ENCODE measurements at regions not wholly inside any gene's neighbourhood (a gene's known extent, or its start where the extent isn't known, plus 50 kb on each side); places are given as distances from the start of the nearest gene placed in this dataset.

DNA sequence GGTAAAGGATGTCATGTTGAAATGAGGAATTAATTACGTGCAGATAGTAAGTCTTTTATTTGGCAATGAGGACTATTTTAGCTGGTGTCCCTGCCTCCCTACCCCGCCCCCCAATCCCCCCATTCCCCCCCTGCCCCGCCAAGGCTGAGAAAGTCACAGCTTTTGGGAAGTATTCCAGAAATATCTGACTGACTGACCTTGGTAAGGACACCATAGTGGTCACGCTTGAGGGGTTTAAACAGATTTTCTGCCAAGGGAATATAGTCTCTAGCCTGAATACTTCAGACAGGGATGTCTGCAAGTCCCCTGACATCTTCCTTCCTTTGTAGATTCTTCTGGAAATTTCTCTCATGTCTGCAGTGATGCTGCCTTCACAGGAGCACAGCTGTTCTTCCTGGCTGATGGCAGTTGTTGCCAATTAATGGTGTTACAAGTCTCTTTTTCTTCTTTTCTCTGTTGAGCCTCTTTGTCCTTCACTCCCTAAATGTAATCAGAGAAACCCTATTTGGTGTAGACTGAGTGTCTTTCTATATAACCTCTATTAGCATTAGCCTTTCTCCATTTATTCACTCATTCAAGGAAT, 53.7 kb upstream of the MGAT5 start:
- Histone ChIP-seq H3K4me3 (ENCODE audit: low read length) (no peak overlapping the region), H3K27ac (ENCODE audit: low read depth, low read length) (no peak overlapping the region), H3K4me1 (ENCODE audit: insufficient read depth, low read length) (peaks cover 25% of the 10 kb centered on the region), H3K36me3 (ENCODE audit: insufficient read depth, low read length) (no peaks in the 10 kb centered on the region), H3K27me3 (ENCODE audit: insufficient read depth, low read length, poor library complexity, severe bottlenecking) (no peaks in the 10 kb centered on the region), H3K9me3 (ENCODE audit: low read length) (no peaks in the 10 kb centered on the region)
- ChIA-PET POLR2A (no interaction called here), CTCF (interaction anchor here (0.8 to 4.3 kb wide), 3 partner anchors 42 to 81 kb away, joined by 3 to 21 read pairs (median 3); no protein-coding TSS in a partner anchor)
- peaks cover 0 to 2% (median 0%) of the 10 kb centered on the region in 3 donors for H3K36me3 Mint-ChIP-seq
- H3K27ac Mint-ChIP-seq, result peak overlapping the region in 2 of 8 donors; percentile 18 to 83
- H3K4me3 Mint-ChIP-seq, result no peak overlapping the region
- no peak for DNase-seq
- no peaks in the 10 kb centered on the region for H3K27me3 Mint-ChIP-seq
- H3K4me1 Mint-ChIP-seq, result peaks cover 65 to 76% (median 73%) of the 10 kb centered on the region in 3 donors
- H3K9me3 Mint-ChIP-seq, result no peaks in the 10 kb centered on the region

DNA sequence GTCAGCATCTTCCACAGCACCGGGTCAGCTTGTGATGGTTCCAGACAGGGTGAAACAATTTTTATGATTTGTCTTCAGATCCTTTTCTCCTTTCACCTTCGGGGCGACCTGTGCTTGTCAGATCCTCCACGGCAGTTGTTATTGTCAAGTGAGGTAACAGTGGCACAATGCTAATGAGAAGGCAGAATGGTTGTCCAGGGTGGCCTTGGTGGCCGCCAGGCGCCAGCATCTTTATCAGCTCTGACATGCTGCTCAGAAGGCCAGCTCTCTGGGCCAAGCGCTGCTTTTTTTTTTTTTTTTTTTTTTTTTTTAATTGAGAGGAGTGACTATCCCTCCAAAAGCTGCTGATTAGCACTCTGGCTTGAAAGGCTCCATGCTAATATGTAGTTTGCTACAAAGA, 52.3 kb upstream of the MGAT5 start:
- Mint-ChIP-seq H3K27ac (peak overlapping the region in 3 of 8 donors; percentile 9 to 33 (median 21)), H3K9me3 (no peaks in the 10 kb centered on the region), H3K4me1 (peaks cover 54 to 63% (median 59%) of the 10 kb centered on the region in 3 donors), H3K4me3 (no peak overlapping the region), H3K27me3 (no peaks in the 10 kb centered on the region), H3K36me3 (peaks cover 0 to 2% (median 0%) of the 10 kb centered on the region in 3 donors)
- H3K4me3 ChIP-seq (ENCODE audit: low read length), result no peak overlapping the region
- H3K36me3 ChIP-seq (ENCODE audit: insufficient read depth, low read length), result no peaks in the 10 kb centered on the region
- no peaks in the 10 kb centered on the region for H3K27me3 ChIP-seq (ENCODE audit: insufficient read depth, low read length, poor library complexity, severe bottlenecking)
- no peak for DNase-seq
- no peak overlapping the region for H3K27ac ChIP-seq (ENCODE audit: low read depth, low read length)
- peaks cover 35% of the 10 kb centered on the region for H3K4me1 ChIP-seq (ENCODE audit: insufficient read depth, low read length)
- POLR2A ChIA-PET, result interaction anchor here (0.6 to 1.3 kb wide), 2 partner anchors 14 to 65 kb away, joined by 3 to 6 read pairs; no protein-coding TSS in a partner anchor
- CTCF ChIA-PET, result interaction anchor here (4.3 kb wide), 1 partner anchor 83 kb away, joined by 21 read pairs; no protein-coding TSS in a partner anchor
- H3K9me3 ChIP-seq (ENCODE audit: low read length), result no peaks in the 10 kb centered on the region

DNA sequence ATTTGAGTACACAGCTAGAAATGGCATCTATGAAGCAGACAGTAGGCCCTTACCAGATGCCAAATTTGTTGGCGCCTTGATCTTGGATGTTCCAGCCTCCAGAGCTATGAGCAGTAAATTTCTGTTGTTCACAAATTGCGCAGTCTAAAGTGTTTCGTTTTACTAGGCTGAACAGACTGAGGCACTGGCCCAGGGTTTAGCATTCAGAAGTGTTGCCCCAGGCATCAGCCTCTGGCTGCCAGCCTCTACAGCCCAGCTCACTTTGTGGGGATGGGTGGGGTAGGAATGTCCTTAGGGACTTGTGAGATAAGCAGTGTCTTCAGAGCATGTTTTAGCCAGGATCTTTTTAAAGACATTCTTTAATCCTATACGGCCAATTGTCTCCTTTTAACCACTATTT, 51.5 kb upstream of the MGAT5 start:
- Mint-ChIP-seq H3K27ac (peak overlapping the region in 2 of 8 donors; percentile 10 to 11), H3K36me3 (peaks cover 0 to 2% (median 0%) of the 10 kb centered on the region in 3 donors), H3K9me3 (no peaks in the 10 kb centered on the region), H3K27me3 (no peaks in the 10 kb centered on the region), H3K4me1 (peaks cover 50 to 56% (median 54%) of the 10 kb centered on the region in 3 donors), H3K4me3 (no peak overlapping the region)
- Histone ChIP-seq H3K4me3 (ENCODE audit: low read length) (no peak overlapping the region), H3K27me3 (ENCODE audit: insufficient read depth, low read length, poor library complexity, severe bottlenecking) (no peaks in the 10 kb centered on the region), H3K4me1 (ENCODE audit: insufficient read depth, low read length) (peaks cover 43% of the 10 kb centered on the region), H3K27ac (ENCODE audit: low read depth, low read length) (no peak overlapping the region), H3K36me3 (ENCODE audit: insufficient read depth, low read length) (no peaks in the 10 kb centered on the region), H3K9me3 (ENCODE audit: low read length) (no peaks in the 10 kb centered on the region)
- no peak for DNase-seq
- CTCF ChIA-PET, result interaction anchor here (1.6 to 4.3 kb wide), 2 partner anchors 84 to 209 kb away, joined by 3 to 21 read pairs; no protein-coding TSS in a partner anchor
- POLR2A ChIA-PET, result interaction anchor here (1.3 kb wide), 1 partner anchor 66 kb away, joined by 3 read pairs; no protein-coding TSS in a partner anchor

DNA sequence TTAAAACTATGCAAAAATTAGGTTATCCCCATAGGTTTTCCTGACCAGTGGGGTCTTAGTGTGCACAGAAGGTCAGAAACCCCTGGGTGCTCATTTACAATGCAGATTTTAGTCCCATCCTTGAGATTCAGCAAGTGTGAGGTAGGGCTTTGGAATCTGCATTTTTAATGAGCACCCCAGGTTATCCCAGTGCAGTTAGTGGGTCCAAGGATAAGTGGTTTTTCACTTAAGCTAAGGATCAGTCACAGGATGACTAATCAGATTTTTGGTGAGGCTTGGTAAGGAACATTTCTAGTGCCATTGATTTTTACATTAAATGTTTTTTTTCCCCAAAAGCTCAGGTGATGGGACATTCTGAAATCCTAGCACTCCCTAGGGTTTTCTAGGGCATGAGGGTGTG, 50.7 kb upstream of the MGAT5 start:
- H3K9me3 ChIP-seq (ENCODE audit: low read length), result no peaks in the 10 kb centered on the region
- Mint-ChIP-seq H3K27me3 (no peaks in the 10 kb centered on the region), H3K27ac (no peak overlapping the region), H3K4me1 (peaks cover 46 to 54% (median 50%) of the 10 kb centered on the region in 3 donors), H3K4me3 (no peak overlapping the region), H3K36me3 (peaks cover 0 to 2% (median 0%) of the 10 kb centered on the region in 3 donors), H3K9me3 (no peaks in the 10 kb centered on the region)
- H3K4me3 ChIP-seq (ENCODE audit: low read length), result no peak overlapping the region
- POLR2A ChIA-PET, result no interaction called here
- no peaks in the 10 kb centered on the region for H3K36me3 ChIP-seq (ENCODE audit: insufficient read depth, low read length)
- H3K4me1 ChIP-seq (ENCODE audit: insufficient read depth, low read length), result peaks cover 40% of the 10 kb centered on the region
- DNase-seq, result no peak
- no peak overlapping the region for H3K27ac ChIP-seq (ENCODE audit: low read depth, low read length)
- CTCF ChIA-PET, result interaction anchor here (1.6 to 4.3 kb wide), 2 partner anchors 84 to 208 kb away, joined by 3 to 21 read pairs; no protein-coding TSS in a partner anchor
- no peaks in the 10 kb centered on the region for H3K27me3 ChIP-seq (ENCODE audit: insufficient read depth, low read length, poor library complexity, severe bottlenecking)
